ENCODE measurements at regions not wholly inside any gene's neighbourhood (a gene's known extent, or its start where the extent isn't known, plus 50 kb on each side); places are given as distances from the start of the nearest gene placed in this dataset.

GRCh38 chr3:86168512-86168911 lies 822.4 kb downstream of the VGLL3 start:
- Histone ChIP-seq H3K4me1 (no peaks in the 10 kb centered on the region), H3K9me3 (no peaks in the 10 kb centered on the region), H3K27ac (no peak overlapping the region), H3K4me2 (no peak overlapping the region), H3K4me3 (no peak overlapping the region)
- ATAC-seq (no peak), FAIRE-seq (peak; percentile 39), DNase-seq (ENCODE audit: low read depth in 1 of 2, low spot score in 1 of 2) (no peak)
- WGBS (ENCODE audit: missing lambda C conversion rate): 44% methylated on average over 1 of the region's 1 CpG
- TF ChIP-seq EHF (CRISPR knock-in tag; IDR thresholded peaks at IDR 0.05) (no peak), TFCP2L1 (CRISPR knock-in tag; IDR thresholded peaks at IDR 0.05) (no peak), RNF2 (IDR thresholded peaks at IDR 0.05; ENCODE audit: borderline replicate concordance, low read depth) (no peak), HOXB13 (CRISPR knock-in tag; IDR thresholded peaks at IDR 0.05; ENCODE audit: low read depth) (no peak), ZSCAN20 (CRISPR knock-in tag; IDR thresholded peaks at IDR 0.05) (no peak), MAFK (IDR thresholded peaks at IDR 0.05; ENCODE audit: partially characterized antibody) (peak; percentile 71), NPAS2 (CRISPR knock-in tag; IDR thresholded peaks at IDR 0.05; ENCODE audit: borderline replicate concordance) (no peak)
- TF ChIP-seq, protein P1, sequence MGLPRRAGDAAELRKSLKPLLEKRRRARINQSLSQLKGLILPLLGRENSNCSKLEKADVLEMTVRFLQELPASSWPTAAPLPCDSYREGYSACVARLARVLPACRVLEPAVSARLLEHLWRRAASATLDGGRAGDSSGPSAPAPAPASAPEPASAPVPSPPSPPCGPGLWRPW (IDR thresholded peaks at IDR 0.05): no peak
- POLR2A ChIA-PET: no interaction called here
- CTCF ChIA-PET: no interaction called here

DNA sequence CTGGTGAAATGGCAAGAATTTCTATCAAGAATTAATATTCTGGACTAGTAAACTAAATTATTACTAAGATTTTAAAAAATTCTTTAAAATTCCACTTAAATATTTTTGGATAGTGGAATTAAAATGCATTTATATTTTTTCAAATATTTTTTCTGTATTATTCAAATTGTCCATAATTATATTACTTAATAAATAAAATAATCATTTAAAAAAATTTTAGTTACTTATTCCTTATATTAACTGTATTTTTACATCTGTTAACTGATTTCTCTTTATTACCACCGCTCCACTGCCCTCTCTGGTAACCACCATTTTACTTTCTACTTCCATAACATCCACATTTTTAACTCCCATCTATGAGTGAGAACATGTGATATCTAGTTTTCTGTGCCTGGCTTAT lies 828.4 kb downstream of the VGLL3 start:
- Histone ChIP-seq H3K4me3 (no peak overlapping the region), H3K4me2 (no peak overlapping the region), H3K4me1 (no peaks in the 10 kb centered on the region), H3K27ac (no peak overlapping the region), H3K9me3 (no peaks in the 10 kb centered on the region)
- FAIRE-seq (no peak), DNase-seq (ENCODE audit: low read depth in 1 of 2, low spot score in 1 of 2) (no peak), ATAC-seq (no peak)
- ChIA-PET CTCF (no interaction called here), POLR2A (no interaction called here)
- no peak for TF ChIP-seq ESRRA (IDR thresholded peaks at IDR 0.05; ENCODE audit: borderline replicate concordance, low read length)
- TF ChIP-seq RFX5 (IDR thresholded peaks at IDR 0.05): no peak
- TF ChIP-seq, protein P2, sequence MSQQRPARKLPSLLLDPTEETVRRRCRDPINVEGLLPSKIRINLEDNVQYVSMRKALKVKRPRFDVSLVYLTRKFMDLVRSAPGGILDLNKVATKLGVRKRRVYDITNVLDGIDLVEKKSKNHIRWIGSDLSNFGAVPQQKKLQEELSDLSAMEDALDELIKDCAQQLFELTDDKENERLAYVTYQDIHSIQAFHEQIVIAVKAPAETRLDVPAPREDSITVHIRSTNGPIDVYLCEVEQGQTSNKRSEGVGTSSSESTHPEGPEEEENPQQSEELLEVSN (IDR thresholded peaks at IDR 0.05; ENCODE audit: borderline replicate concordance, low read depth): no peak
- TF ChIP-seq SREBF2 (IDR thresholded peaks at IDR 0.05): no peak
- no peak for TF ChIP-seq MYC (IDR thresholded peaks at IDR 0.05; ENCODE audit: borderline replicate concordance, low read length)
- TF ChIP-seq BHLHE40 (IDR thresholded peaks at IDR 0.05; ENCODE audit: low read depth, low read length): no peak
- TF ChIP-seq CBX2 (IDR thresholded peaks at IDR 0.05; ENCODE audit: borderline replicate concordance, low read depth): no peak
- TF ChIP-seq HEYL (CRISPR knock-in tag; IDR thresholded peaks at IDR 0.05): no peak
- no peak for TF ChIP-seq FOSB (CRISPR knock-in tag; IDR thresholded peaks at IDR 0.05)
- TF ChIP-seq, protein P3, sequence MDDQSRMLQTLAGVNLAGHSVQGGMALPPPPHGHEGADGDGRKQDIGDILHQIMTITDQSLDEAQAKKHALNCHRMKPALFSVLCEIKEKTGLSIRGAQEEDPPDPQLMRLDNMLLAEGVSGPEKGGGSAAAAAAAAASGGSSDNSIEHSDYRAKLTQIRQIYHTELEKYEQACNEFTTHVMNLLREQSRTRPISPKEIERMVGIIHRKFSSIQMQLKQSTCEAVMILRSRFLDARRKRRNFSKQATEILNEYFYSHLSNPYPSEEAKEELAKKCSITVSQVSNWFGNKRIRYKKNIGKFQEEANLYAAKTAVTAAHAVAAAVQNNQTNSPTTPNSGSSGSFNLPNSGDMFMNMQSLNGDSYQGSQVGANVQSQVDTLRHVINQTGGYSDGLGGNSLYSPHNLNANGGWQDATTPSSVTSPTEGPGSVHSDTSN (IDR thresholded peaks at IDR 0.05): no peak
- TF ChIP-seq TFCP2L1 (CRISPR knock-in tag; IDR thresholded peaks at IDR 0.05): no peak
- TF ChIP-seq TP53 (CRISPR knock-in tag; IDR thresholded peaks at IDR 0.05): no peak
- 39% methylated on average over 1 of the region's 1 CpG for WGBS (ENCODE audit: missing lambda C conversion rate)

DNA sequence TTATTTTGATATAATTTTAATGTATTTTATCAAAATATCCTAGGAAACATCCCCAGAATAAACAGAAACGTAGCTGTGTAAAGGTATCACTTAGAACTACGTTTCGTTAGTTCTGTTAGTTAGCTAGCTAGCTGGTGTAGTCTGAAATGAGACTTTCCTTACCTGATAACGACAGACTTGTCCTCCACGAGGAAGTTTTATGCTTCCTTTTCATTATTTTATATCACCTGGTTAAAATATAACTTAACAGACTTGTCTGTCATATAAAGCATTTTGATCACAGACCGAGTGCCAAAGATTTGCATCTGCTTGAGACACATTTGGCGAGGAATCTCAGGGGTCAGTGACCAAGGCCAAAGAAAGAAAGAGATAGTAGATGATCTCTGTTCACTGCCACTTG lies 829.5 kb downstream of the VGLL3 start:
- FAIRE-seq (no peak), DNase-seq (ENCODE audit: low read depth in 1 of 2, low spot score in 1 of 2) (no peak), ATAC-seq (no peak)
- H3K27ac ChIP-seq: no peak overlapping the region
- H3K4me3 ChIP-seq: no peak overlapping the region
- ChIA-PET CTCF (no interaction called here), POLR2A (no interaction called here)
- H3K4me2 ChIP-seq: no peak overlapping the region
- no peaks in the 10 kb centered on the region for H3K9me3 ChIP-seq
- H3K4me1 ChIP-seq: no peaks in the 10 kb centered on the region
- WGBS (ENCODE audit: missing lambda C conversion rate): 35% methylated on average over 7 of the region's 7 CpGs
- TF ChIP-seq, protein P4, sequence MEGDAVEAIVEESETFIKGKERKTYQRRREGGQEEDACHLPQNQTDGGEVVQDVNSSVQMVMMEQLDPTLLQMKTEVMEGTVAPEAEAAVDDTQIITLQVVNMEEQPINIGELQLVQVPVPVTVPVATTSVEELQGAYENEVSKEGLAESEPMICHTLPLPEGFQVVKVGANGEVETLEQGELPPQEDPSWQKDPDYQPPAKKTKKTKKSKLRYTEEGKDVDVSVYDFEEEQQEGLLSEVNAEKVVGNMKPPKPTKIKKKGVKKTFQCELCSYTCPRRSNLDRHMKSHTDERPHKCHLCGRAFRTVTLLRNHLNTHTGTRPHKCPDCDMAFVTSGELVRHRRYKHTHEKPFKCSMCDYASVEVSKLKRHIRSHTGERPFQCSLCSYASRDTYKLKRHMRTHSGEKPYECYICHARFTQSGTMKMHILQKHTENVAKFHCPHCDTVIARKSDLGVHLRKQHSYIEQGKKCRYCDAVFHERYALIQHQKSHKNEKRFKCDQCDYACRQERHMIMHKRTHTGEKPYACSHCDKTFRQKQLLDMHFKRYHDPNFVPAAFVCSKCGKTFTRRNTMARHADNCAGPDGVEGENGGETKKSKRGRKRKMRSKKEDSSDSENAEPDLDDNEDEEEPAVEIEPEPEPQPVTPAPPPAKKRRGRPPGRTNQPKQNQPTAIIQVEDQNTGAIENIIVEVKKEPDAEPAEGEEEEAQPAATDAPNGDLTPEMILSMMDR (IDR thresholded peaks at IDR 0.05): no peak
- TF ChIP-seq ZNF302 (CRISPR knock-in tag; IDR thresholded peaks at IDR 0.05): no peak
- TF ChIP-seq, protein P5, sequence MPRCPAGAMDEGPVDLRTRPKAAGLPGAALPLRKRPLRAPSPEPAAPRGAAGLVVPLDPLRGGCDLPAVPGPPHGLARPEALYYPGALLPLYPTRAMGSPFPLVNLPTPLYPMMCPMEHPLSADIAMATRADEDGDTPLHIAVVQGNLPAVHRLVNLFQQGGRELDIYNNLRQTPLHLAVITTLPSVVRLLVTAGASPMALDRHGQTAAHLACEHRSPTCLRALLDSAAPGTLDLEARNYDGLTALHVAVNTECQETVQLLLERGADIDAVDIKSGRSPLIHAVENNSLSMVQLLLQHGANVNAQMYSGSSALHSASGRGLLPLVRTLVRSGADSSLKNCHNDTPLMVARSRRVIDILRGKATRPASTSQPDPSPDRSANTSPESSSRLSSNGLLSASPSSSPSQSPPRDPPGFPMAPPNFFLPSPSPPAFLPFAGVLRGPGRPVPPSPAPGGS (IDR thresholded peaks at IDR 0.05): no peak
- no peak for TF ChIP-seq SREBF2 (IDR thresholded peaks at IDR 0.05)
- TF ChIP-seq FOXS1 (CRISPR knock-in tag; IDR thresholded peaks at IDR 0.05): no peak
- TF ChIP-seq CBX2 (IDR thresholded peaks at IDR 0.05; ENCODE audit: borderline replicate concordance, low read depth): no peak
- TF ChIP-seq EHMT2 (IDR thresholded peaks at IDR 0.05; ENCODE audit: low read depth): no peak
- no peak for TF ChIP-seq HEYL (CRISPR knock-in tag; IDR thresholded peaks at IDR 0.05)
- TF ChIP-seq KDM1A (IDR thresholded peaks at IDR 0.05; ENCODE audit: low read depth): no peak
- TF ChIP-seq FOSB (CRISPR knock-in tag; IDR thresholded peaks at IDR 0.05): no peak
- TF ChIP-seq REST (IDR thresholded peaks at IDR 0.05): no peak
- no peak for TF ChIP-seq HOXB5 (CRISPR knock-in tag; IDR thresholded peaks at IDR 0.05)

Measured in A549 (cell line).